Skin of body (tissue), 1 donor: ENCODE measurements at regions not wholly inside any gene's neighbourhood (a gene's known extent, or its start where the extent isn't known, plus 50 kb on each side); places are given as distances from the start of the nearest gene placed in this dataset.

Experiments
- DNase-seq: peaks from one replicate; lab custom pipeline; 2025; lab: John Stamatoyannopoulos, UW

GRCh38 chrX:10047133-10047532 lies 80.0 kb downstream of the CLDN34 start:
- DNase-seq = no peak

GRCh38 chrX:10047631-10048030 lies 80.5 kb downstream of the CLDN34 start:
- no peak for DNase-seq

GRCh38 chrX:10048076-10048475 lies 80.9 kb downstream of the CLDN34 start:
- DNase-seq = no peak

GRCh38 chrX:10048707-10049106 lies 81.5 kb downstream of the CLDN34 start:
- DNase-seq = no peak

- DNase-seq = peak; percentile 74
Observed at GRCh38 chrX:10049236-10049635, 82.1 kb downstream of the CLDN34 start.

GRCh38 chrX:10050481-10050880 lies 83.3 kb downstream of the CLDN34 start:
- no peak for DNase-seq

GRCh38 chrX:10051866-10052480 lies 84.8 kb downstream of the CLDN34 start:
- DNase-seq = no peak

- no peak for DNase-seq
Observed at GRCh38 chrX:10052906-10053625, 85.9 kb downstream of the CLDN34 start.

GRCh38 chrX:10054396-10054795 lies 87.2 kb downstream of the CLDN34 start:
- DNase-seq = no peak

GRCh38 chrX:10055430-10055829 lies 88.3 kb downstream of the CLDN34 start:
- DNase-seq = no peak

- DNase-seq = no peak
Observed at GRCh38 chrX:10062352-10062751, 94.4 kb upstream of the CLCN4 start.

GRCh38 chrX:10062980-10063379 lies 93.8 kb upstream of the CLCN4 start:
- no peak for DNase-seq

- no peak for DNase-seq
Observed at GRCh38 chrX:10064736-10065135, 92.0 kb upstream of the CLCN4 start.

- DNase-seq = no peak
Observed at GRCh38 chrX:10070714-10071436, 85.9 kb upstream of the CLCN4 start.

- peak; percentile 29 for DNase-seq
Observed at GRCh38 chrX:10071451-10072144, 85.2 kb upstream of the CLCN4 start.

GRCh38 chrX:10072786-10073568 lies 83.8 kb upstream of the CLCN4 start:
- DNase-seq = no peak

- DNase-seq = no peak
Observed at GRCh38 chrX:10073671-10074070, 83.1 kb upstream of the CLCN4 start.

- DNase-seq = no peak
Observed at GRCh38 chrX:10074241-10074941, 82.4 kb upstream of the CLCN4 start.

GRCh38 chrX:10076765-10077164 lies 80.0 kb upstream of the CLCN4 start:
- DNase-seq = no peak

- DNase-seq = no peak
Observed at GRCh38 chrX:10077425-10078188, 79.2 kb upstream of the CLCN4 start.
